Tibial nerve (tissue), 4 donors: ENCODE measurements at regions not wholly inside any gene's neighbourhood (a gene's known extent, or its start where the extent isn't known, plus 50 kb on each side); places are given as distances from the start of the nearest gene placed in this dataset.

Source experiments
- DNase-seq, 2 donors: peaks; one replicate each; pipeline ENCODE4 v3.0.0-alpha.2; 2019; ENCODE audit warnings: low spot score in 2 of 2
- H3K27ac ChIP-seq, 4 donors: fragments of 200-600 bp; sonication (generic) in 3 of 4; one replicate each; pipeline ENCODE4 v1.5.1; 2017 to 2019; ENCODE audit warnings: mild to moderate bottlenecking in 1 of 4
- H3K27me3 ChIP-seq, 2 donors: fragments of 200-600 bp; sonication (generic) in 1 of 2; one replicate each; pipeline versions ENCODE4 v1.5.1 to v1.6.0; 2017 to 2019
- H3K36me3 ChIP-seq, 3 donors: fragments of 200-600 bp; sonication (generic); one replicate each; pipeline ENCODE4 v1.5.1; 2018 to 2019
- H3K4me1 ChIP-seq, 4 donors: fragments of 200-600 bp; sonication (generic) in 3 of 4; one replicate each; pipeline ENCODE4 v1.5.1; 2017 to 2019
- H3K4me3 ChIP-seq, 4 donors: fragments of 200-600 bp; sonication (generic) in 3 of 4; one replicate each; pipeline ENCODE4 v1.5.1; 2017 to 2019; ENCODE audit warnings: mild to moderate bottlenecking in 1 of 4, moderate library complexity in 1 of 4
- H3K9me3 ChIP-seq, 4 donors: fragments of 200-600 bp; sonication (generic) in 3 of 4; one replicate each; pipeline ENCODE4 v1.5.1; 2017 to 2019
- EP300 ChIP-seq, 2 donors: sonication (generic); formaldehyde crosslinking; IDR thresholded peaks; one replicate each; pipeline ENCODE4 v1.6.1; 2017; ENCODE audit warnings: antibody characterized with exemption in 2 of 2, mild to moderate bottlenecking in 1 of 2
- POLR2A ChIP-seq, 2 donors: fragments of 450-650 bp; IDR thresholded peaks; one replicate each; pipeline ENCODE4 v1.6.1; 2017; ENCODE audit warnings: antibody characterized with exemption in 2 of 2, mild to moderate bottlenecking in 2 of 2, moderate library complexity in 2 of 2
- WGBS, 2 donors: methylation state at CpG; one replicate each; pipeline ENCODE4 v1.1.5; 2018; 5-methylcytosine and 5-hydroxymethylcytosine counted together
- TF ChIP-seq, protein P1 (sequence below), 5 experiments: fragments of 200-600 bp in 3 of 5; fragments of 450-650 bp in 2 of 5; sonication (generic) in 3 of 5; IDR thresholded peaks; one replicate each; pipeline ENCODE4 v1.5.1; 2016 to 2019; ENCODE audit warnings: antibody characterized with exemption in 5 of 5, mild to moderate bottlenecking in 3 of 5, moderate library complexity in 2 of 5

DNA sequence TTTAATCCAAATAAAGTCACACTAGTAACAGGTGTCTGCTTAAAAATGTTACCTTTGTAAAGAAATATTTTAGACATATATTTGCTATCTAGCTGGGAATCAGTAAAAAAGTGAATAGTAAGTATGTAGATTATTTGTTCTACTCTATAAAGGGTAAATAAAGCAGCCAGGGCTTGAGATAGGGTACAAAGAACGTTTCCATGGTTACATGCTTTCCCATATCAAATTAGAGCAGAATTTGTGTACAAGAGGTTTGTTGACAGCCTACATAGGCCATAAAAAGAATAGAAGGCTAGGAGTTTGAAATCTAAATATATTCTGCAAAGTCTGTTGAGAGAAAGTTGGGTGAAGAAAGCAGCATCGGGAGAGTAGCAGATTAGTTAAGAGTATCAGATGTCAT lies 160.9 kb upstream of the POU5F2 start:
- H3K4me3 ChIP-seq = no peak overlapping the region
- WGBS, 2 donors = 84 to 87% methylated on average over 2 of the region's 2 CpGs
- TF ChIP-seq EP300 (IDR thresholded peaks at IDR 0.05) = no peak
- TF ChIP-seq, protein P1, sequence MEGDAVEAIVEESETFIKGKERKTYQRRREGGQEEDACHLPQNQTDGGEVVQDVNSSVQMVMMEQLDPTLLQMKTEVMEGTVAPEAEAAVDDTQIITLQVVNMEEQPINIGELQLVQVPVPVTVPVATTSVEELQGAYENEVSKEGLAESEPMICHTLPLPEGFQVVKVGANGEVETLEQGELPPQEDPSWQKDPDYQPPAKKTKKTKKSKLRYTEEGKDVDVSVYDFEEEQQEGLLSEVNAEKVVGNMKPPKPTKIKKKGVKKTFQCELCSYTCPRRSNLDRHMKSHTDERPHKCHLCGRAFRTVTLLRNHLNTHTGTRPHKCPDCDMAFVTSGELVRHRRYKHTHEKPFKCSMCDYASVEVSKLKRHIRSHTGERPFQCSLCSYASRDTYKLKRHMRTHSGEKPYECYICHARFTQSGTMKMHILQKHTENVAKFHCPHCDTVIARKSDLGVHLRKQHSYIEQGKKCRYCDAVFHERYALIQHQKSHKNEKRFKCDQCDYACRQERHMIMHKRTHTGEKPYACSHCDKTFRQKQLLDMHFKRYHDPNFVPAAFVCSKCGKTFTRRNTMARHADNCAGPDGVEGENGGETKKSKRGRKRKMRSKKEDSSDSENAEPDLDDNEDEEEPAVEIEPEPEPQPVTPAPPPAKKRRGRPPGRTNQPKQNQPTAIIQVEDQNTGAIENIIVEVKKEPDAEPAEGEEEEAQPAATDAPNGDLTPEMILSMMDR (IDR thresholded peaks at IDR 0.05) = no peak
- TF ChIP-seq POLR2A (IDR thresholded peaks at IDR 0.05) = no peak
- H3K36me3 ChIP-seq = no peaks in the 10 kb centered on the region
- no peaks in the 10 kb centered on the region for H3K9me3 ChIP-seq
- no peaks in the 10 kb centered on the region for H3K27me3 ChIP-seq
- DNase-seq = no peak
- no peak overlapping the region for H3K27ac ChIP-seq
- no peaks in the 10 kb centered on the region for H3K4me1 ChIP-seq

DNA sequence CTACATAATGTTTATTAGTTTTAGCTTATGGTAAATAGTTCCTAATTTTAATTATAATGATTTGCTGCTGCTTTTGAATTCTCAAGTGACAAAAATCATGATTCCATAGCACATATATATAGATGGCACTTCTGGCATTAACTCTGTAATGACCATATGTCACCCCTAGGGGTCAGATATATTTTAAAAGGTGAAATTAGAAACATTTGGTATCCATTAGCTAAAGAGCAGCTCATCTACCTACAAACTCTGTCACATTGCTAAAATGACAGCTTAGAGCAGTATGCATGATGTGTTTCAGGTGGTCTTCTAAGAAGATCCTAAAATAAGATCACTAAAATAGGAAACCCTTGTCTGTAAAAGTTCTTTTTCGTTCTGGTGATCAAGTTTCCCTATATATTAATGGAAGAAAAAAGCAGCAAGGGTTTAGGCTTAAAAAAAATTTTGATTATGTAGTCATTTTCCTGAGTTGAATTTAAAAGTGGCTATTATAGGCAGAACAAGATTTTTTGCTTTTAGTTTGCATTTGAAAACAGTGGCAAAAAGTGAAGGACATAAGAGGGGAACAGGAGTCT lies 157.7 kb upstream of the POU5F2 start:
- Histone ChIP-seq H3K4me1 (peaks cover 0 to 6% (median 0%) of the 10 kb centered on the region in 4 donors), H3K36me3 (no peaks in the 10 kb centered on the region), H3K27me3 (no peaks in the 10 kb centered on the region), H3K9me3 (no peaks in the 10 kb centered on the region), H3K4me3 (no peak overlapping the region), H3K27ac (no peak overlapping the region)
- WGBS, 2 donors = 98% methylated on average over 1 of the region's 1 CpG
- DNase-seq = no peak
- TF ChIP-seq EP300 (IDR thresholded peaks at IDR 0.05) = no peak
- TF ChIP-seq POLR2A (IDR thresholded peaks at IDR 0.05) = no peak
- TF ChIP-seq, protein P1 (IDR thresholded peaks at IDR 0.05) = peak in 1 of 5 experiments; percentile 16

DNA sequence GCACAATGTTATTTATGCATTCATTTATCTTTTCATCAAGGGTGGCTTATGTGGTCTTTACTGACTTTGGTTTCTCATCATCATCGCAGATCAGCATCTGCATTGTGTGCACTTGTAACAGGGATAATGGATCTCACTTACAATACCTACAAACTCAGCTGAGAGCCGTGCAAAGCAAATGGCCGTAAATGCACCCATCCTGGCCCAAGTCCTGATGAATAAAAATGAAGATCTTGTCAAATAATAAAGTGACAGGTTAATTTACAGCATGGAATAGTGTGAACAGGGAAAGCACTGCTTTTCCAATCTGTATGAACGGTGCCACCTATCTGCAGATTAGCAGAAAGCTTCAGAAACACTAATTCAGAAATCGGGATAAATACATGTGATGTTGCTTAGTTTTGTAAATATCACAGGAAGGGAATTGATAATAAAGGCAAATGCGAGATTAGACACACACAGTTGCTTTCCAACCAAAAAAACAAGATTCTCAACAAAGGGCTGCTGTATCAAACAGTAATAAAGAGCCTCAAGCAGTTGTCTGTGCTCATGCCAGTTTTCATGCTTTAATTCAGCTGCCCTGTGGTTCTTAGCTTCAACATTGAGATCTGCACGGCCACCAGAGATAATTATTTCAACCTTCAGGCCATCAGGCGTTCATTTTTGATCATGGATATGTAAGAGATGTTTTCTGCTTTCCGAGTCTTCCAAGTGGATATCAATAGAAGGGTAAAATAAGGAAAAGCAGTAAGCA lies 153.4 kb upstream of the POU5F2 start:
- Histone ChIP-seq H3K4me1 (peaks cover 0 to 20% (median 3%) of the 10 kb centered on the region in 4 donors), H3K9me3 (no peaks in the 10 kb centered on the region), H3K4me3 (no peak overlapping the region), H3K36me3 (no peaks in the 10 kb centered on the region), H3K27ac (no peak overlapping the region), H3K27me3 (no peaks in the 10 kb centered on the region)
- DNase-seq = no peak
- 46 to 49% methylated on average over 9 of the region's 9 CpGs for WGBS, 2 donors
- TF ChIP-seq, protein P1 (IDR thresholded peaks at IDR 0.05) = peak in 4 of 5 experiments; percentile 20 to 48 (median 34)
- no peak for TF ChIP-seq POLR2A (IDR thresholded peaks at IDR 0.05)

DNA sequence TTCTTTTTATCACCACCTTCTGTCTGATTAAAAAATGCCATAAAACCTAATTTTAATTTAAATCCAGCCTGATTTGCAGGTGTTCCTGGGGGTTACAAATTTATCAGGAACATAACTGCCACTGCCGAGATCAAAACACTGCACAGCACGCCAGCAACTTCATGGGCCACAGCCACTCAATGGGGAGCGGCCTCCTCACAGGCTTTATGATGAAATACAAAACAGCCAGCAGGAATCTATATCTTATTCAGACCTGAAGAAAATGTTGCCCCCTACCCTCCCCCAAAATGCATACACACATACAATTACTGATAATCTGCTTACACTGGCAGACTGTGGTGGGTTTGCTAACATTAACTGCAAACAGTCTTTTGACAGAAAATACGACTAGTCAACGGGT lies 151.7 kb upstream of the POU5F2 start:
- Histone ChIP-seq H3K4me3 (no peak overlapping the region), H3K36me3 (no peaks in the 10 kb centered on the region), H3K27ac (no peak overlapping the region), H3K4me1 (peaks cover 0 to 20% (median 3%) of the 10 kb centered on the region in 4 donors), H3K27me3 (no peaks in the 10 kb centered on the region), H3K9me3 (no peaks in the 10 kb centered on the region)
- no peak for DNase-seq
- TF ChIP-seq, protein P1 (IDR thresholded peaks at IDR 0.05) = no peak
- TF ChIP-seq EP300 (IDR thresholded peaks at IDR 0.05) (no peak), POLR2A (IDR thresholded peaks at IDR 0.05) (no peak)
- WGBS, 2 donors = 95 to 96% methylated on average over 5 of the region's 5 CpGs

DNA sequence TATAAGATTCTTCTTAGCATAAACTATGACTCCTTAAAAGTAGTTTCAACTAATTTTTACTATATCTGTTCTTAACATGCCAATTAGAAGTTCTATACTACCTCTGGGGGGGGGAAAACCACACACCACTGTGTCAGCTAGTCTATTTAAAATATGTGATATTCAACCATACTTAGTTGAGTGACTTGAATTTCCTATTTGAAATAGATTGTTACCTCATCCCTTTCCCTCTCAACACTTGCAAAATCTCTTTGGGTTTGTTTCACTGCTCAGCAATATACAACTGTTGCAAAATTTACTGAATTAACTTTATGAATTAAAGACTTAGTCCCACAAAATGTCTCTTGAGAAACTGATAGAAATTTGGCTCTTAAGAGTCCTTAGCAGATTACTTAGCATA lies 151.1 kb upstream of the POU5F2 start:
- no peak overlapping the region for H3K4me3 ChIP-seq
- H3K36me3 ChIP-seq = no peaks in the 10 kb centered on the region
- H3K27me3 ChIP-seq = no peaks in the 10 kb centered on the region
- H3K4me1 ChIP-seq = peaks cover 0 to 22% (median 3%) of the 10 kb centered on the region in 4 donors
- no peak overlapping the region for H3K27ac ChIP-seq
- no peak for TF ChIP-seq EP300 (IDR thresholded peaks at IDR 0.05)
- no peak for TF ChIP-seq POLR2A (IDR thresholded peaks at IDR 0.05)
- TF ChIP-seq, protein P1 (IDR thresholded peaks at IDR 0.05) = no peak
- DNase-seq = no peak
- H3K9me3 ChIP-seq = no peaks in the 10 kb centered on the region
